ENCODE measurements at regions not wholly inside any gene's neighbourhood (a gene's known extent, or its start where the extent isn't known, plus 50 kb on each side); places are given as distances from the start of the nearest gene placed in this dataset.

DNA sequence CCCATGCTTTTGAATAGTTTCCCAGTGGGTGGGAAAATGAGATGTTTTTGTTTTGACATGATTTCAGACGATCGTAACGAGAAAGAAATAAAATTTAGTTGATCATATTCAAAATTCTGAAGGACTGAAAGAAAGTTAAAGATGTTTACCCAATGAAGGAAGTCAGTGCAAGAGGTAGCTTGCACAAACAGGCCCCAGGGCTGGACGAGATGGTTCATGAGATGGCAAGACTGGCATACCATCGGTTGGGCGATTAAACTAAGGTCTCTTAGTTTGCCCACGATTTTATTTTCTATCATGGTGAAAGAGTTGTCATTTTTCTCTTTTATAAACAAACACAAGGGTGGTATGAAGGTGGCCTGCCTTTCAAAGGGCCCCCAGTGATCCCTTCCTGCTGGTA is 124.5 kb upstream of the TBX5 start:
- TF ChIP-seq, protein P1, sequence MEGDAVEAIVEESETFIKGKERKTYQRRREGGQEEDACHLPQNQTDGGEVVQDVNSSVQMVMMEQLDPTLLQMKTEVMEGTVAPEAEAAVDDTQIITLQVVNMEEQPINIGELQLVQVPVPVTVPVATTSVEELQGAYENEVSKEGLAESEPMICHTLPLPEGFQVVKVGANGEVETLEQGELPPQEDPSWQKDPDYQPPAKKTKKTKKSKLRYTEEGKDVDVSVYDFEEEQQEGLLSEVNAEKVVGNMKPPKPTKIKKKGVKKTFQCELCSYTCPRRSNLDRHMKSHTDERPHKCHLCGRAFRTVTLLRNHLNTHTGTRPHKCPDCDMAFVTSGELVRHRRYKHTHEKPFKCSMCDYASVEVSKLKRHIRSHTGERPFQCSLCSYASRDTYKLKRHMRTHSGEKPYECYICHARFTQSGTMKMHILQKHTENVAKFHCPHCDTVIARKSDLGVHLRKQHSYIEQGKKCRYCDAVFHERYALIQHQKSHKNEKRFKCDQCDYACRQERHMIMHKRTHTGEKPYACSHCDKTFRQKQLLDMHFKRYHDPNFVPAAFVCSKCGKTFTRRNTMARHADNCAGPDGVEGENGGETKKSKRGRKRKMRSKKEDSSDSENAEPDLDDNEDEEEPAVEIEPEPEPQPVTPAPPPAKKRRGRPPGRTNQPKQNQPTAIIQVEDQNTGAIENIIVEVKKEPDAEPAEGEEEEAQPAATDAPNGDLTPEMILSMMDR (IDR thresholded peaks at IDR 0.05), result no peak
- no peak for TF ChIP-seq POLR2A (IDR thresholded peaks at IDR 0.05)
